PFSK-1 (cell line): ENCODE measurements at regions not wholly inside any gene's neighbourhood (a gene's known extent, or its start where the extent isn't known, plus 50 kb on each side); places are given as distances from the start of the nearest gene placed in this dataset.

Experiments
- FOXP2 ChIP-seq: optimal IDR thresholded peaks from 2 replicates; pipeline ENCODE3; 2011; ENCODE audit warnings: borderline replicate concordance, control low read depth, inconsistent platforms; ENCODE audit not compliant: insufficient read depth; ENCODE audit errors: extremely low read length, extremely low read depth
- POLR2AphosphoS5 ChIP-seq: IDR thresholded peaks from 2 replicates; pipeline ENCODE4 v1.6.1; 2012; ENCODE audit warnings: low read depth, mild to moderate bottlenecking, control low read depth, low read length, moderate library complexity
- REST ChIP-seq, 2 experiments: IDR thresholded peaks; 2 replicates each; pipeline versions ENCODE4 v1.6.1 to v1.8.0; 2011 to 2012; ENCODE audit warnings: low read depth in 2 of 2, low read length in 2 of 2, control low read depth in 1 of 2, inconsistent platforms in 1 of 2, mild to moderate bottlenecking in 1 of 2, moderate library complexity in 1 of 2; ENCODE audit not compliant: insufficient read depth in 1 of 2
- SIN3A ChIP-seq: IDR thresholded peaks from 2 replicates; pipeline ENCODE4 v1.6.1; 2012; ENCODE audit warnings: mild to moderate bottlenecking, low read length, moderate library complexity, borderline replicate concordance; ENCODE audit not compliant: insufficient read depth
- TAF1 ChIP-seq: IDR thresholded peaks from 2 replicates; pipeline ENCODE4 v1.6.1; 2012; ENCODE audit warnings: low read length, control low read depth, borderline replicate concordance; ENCODE audit not compliant: insufficient read depth

- TF ChIP-seq FOXP2 (no peak), REST (IDR thresholded peaks at IDR 0.05; ENCODE audit: insufficient read depth in 1 of 2, low read depth in 2 of 2, low read length in 2 of 2) (no peak), POLR2AphosphoS5 (no peak), SIN3A (no peak), TAF1 (no peak)
These were observed 130.9 kb downstream of the C12orf75 start for GRCh38 chr12:105461271-105461943.

DNA sequence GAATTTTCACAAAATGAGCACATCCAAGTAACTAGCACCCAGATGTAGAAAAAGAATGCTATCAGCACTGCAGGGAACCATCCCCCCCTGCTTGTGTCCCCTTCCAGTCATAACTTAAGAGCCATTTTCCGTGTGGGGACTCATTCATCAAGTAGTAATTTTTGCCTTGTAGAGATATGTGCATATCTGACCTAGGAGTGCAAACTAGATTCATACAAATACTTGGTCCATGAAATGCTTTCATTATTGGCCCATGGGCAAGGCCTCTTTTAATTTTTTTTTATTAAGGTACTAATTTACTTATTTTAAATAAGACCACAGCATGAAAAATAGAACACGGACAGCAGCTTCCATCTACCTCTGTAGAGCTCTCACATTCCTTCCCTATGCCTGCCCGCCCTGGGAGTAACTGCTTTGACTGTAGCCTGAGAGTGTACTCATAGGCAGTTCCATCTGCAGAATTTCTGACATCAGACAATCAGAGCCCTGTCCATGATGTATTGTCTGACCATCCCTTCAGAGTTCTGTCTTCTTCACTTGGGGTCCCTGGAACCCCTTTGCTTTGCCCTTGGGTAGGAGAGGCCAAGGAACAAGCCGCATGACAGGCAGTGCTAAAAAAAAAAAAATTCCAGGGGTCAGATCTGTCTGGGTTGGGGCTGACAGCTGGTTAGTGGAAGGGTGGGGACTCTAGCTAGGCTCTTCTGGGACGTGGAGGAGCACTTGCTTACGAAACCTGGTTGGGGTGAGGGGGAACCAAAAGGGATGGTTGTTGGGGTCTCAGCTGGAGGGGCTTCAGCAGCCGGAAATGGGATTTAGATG, 131.7 kb downstream of the C12orf75 start:
- TF ChIP-seq POLR2AphosphoS5 (no peak), FOXP2 (no peak), SIN3A (no peak), TAF1 (no peak), REST (IDR thresholded peaks at IDR 0.05; ENCODE audit: insufficient read depth in 1 of 2, low read depth in 2 of 2, low read length in 2 of 2) (no peak)

- TF ChIP-seq FOXP2 (no peak), TAF1 (no peak), REST (IDR thresholded peaks at IDR 0.05; ENCODE audit: insufficient read depth in 1 of 2, low read depth in 2 of 2, low read length in 2 of 2) (no peak), SIN3A (no peak), POLR2AphosphoS5 (no peak)
These were observed 132.3 kb downstream of the C12orf75 start for GRCh38 chr12:105462831-105463230.

- TF ChIP-seq POLR2AphosphoS5 = no peak
These were observed 133.9 kb downstream of the C12orf75 start for GRCh38 chr12:105464406-105464805.

DNA sequence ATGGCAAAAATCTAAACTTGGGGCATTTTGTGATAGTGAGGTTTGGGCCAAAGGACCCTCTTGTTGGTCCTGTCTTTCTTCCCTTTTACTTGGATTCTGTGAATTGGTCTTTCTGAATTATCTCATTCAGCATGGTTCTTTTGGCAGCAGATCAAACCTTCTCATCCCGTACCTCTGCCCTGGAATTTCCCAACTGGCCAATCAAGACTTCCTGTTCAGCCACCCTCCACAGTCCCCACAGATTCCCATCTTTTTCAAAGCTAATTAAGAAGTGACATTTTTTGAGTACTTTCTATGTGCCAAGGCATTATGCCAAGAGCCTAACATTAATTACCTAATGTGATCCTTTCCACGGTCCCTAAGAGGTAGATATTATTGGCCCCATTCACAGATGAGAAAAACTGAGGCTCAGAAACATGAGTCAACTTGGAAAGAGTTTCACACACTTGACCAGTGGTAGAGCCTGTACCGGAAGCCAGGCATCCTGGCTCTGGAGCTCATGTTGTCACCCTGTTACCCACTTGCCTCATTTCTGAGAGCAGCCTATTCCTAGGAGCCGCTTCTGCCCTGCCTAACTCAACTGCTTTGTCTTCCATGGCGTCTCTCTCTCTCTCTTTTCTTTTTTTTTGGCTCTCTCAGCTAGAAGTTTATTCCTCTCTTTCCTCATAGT, 135.9 kb downstream of the C12orf75 start:
- TF ChIP-seq POLR2AphosphoS5 (no peak), SIN3A (no peak), TAF1 (no peak)
